WTC11 (cell line): ENCODE measurements at regions not wholly inside any gene's neighbourhood (a gene's known extent, or its start where the extent isn't known, plus 50 kb on each side); places are given as distances from the start of the nearest gene placed in this dataset.

ENCODE experiments used
- ELF4 ChIP-seq: sonication (generic); formaldehyde crosslinking; IDR thresholded peaks from 2 replicates; pipeline ENCODE4 v1.8.1; 2022; ENCODE audit warnings: low read depth, mild to moderate bottlenecking, moderate library complexity, missing genetic modification reagents
- JUN ChIP-seq: sonication (generic); formaldehyde crosslinking; IDR thresholded peaks from 2 replicates; pipeline ENCODE4 v1.8.0; 2023; ENCODE audit warnings: mild to moderate bottlenecking, missing genetic modification reagents
- NR3C1 ChIP-seq: sonication (generic); formaldehyde crosslinking; conservative IDR thresholded peaks from 2 replicates; pipeline ENCODE4 v1.8.1; 2023; ENCODE audit warnings: low read depth, mild to moderate bottlenecking, missing genetic modification reagents
- TCF7 ChIP-seq: sonication (generic); formaldehyde crosslinking; IDR thresholded peaks from 2 replicates; pipeline ENCODE4 v1.8.0; 2022; ENCODE audit warnings: mild to moderate bottlenecking, low read depth, missing genetic modification reagents, moderate library complexity
- TF ChIP-seq, protein P1 (sequence below): sonication (generic); formaldehyde crosslinking; IDR thresholded peaks from 2 replicates; pipeline ENCODE4 v1.8.1; 2023; ENCODE audit warnings: mild to moderate bottlenecking, moderate library complexity, missing genetic modification reagents
- TF ChIP-seq, protein P2 (sequence below): sonication (generic); formaldehyde crosslinking; IDR thresholded peaks from 2 replicates; pipeline ENCODE4 v1.8.0; 2022; ENCODE audit warnings: mild to moderate bottlenecking, missing genetic modification reagents

DNA sequence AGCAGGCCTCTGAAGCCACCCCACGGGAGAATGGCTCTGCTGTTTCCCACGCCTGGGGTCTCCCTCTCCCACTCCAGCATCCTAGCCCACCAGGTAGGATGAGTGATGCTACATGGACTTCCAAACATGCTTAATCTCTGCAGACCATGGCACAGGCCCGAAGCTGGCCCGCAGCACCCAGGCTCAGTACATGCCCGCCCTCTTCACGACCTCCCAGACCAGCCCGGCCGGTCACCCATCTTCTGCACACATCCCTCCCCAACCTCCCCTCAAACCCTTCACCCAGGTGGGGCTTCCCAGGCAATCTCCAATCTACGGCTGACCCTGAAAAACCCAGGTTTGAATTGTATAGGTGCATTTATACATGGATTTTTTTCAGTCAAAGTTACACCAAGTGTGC, 264.0 kb downstream of the TJP1 start:
- TF ChIP-seq ELF4 (CRISPR knock-in tag): no peak
- TF ChIP-seq, protein P1, sequence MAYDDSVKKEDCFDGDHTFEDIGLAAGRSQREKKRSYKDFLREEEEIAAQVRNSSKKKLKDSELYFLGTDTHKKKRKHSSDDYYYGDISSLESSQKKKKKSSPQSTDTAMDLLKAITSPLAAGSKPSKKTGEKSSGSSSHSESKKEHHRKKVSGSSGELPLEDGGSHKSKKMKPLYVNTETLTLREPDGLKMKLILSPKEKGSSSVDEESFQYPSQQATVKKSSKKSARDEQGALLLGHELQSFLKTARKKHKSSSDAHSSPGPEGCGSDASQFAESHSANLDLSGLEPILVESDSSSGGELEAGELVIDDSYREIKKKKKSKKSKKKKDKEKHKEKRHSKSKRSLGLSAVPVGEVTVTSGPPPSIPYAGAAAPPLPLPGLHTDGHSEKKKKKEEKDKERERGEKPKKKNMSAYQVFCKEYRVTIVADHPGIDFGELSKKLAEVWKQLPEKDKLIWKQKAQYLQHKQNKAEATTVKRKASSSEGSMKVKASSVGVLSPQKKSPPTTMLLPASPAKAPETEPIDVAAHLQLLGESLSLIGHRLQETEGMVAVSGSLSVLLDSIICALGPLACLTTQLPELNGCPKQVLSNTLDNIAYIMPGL: no peak
- TF ChIP-seq, protein P2, sequence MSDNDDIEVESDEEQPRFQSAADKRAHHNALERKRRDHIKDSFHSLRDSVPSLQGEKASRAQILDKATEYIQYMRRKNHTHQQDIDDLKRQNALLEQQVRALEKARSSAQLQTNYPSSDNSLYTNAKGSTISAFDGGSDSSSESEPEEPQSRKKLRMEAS: no peak
- no peak for TF ChIP-seq JUN (CRISPR knock-in tag)
- no peak for TF ChIP-seq NR3C1 (CRISPR knock-in tag)
- TF ChIP-seq TCF7 (CRISPR knock-in tag): no peak
